GM21447 (cell line): ENCODE measurements at regions not wholly inside any gene's neighbourhood (a gene's known extent, or its start where the extent isn't known, plus 50 kb on each side); places are given as distances from the start of the nearest gene placed in this dataset.
A peak's percentile ranks its signal among the peaks of the same experiment; 100 is the strongest.
"Not testable (repeated sequence)": the region's sequence is repeated elsewhere in the genome, so short reads cannot be mapped to it uniquely, and the experiment has no call there.

Source experiments
- ATAC-seq: cut with Tn5 transposase; IDR thresholded peaks from one replicate; pipeline ENCODE4 v1.9.1; 2021; ENCODE audit not compliant: unreplicated experiment

- ATAC-seq, result no peak
Measured at GRCh38 chr6:166253778-166254204, 54.4 kb downstream of the PRR18 start.

GRCh38 chr6:166253281-166253681 is 54.9 kb downstream of the PRR18 start:
- no peak for ATAC-seq

GRCh38 chr6:166252601-166253000 is 55.6 kb downstream of the PRR18 start:
- no peak for ATAC-seq

GRCh38 chr6:166251655-166252054 is 56.5 kb downstream of the PRR18 start:
- ATAC-seq, result no peak

- no peak for ATAC-seq
Measured at GRCh38 chr6:166251211-166251610, 57.0 kb downstream of the PRR18 start.

GRCh38 chr6:166249061-166249785 is 59.0 kb downstream of the PRR18 start:
- not testable (repeated sequence) for ATAC-seq

GRCh38 chr6:166245148-166245547 is 63.0 kb downstream of the PRR18 start:
- no peak for ATAC-seq

- peak; percentile 98 for ATAC-seq
Measured at GRCh38 chr6:166244353-166245045, 63.7 kb downstream of the PRR18 start.

GRCh38 chr6:166242888-166243287 is 65.3 kb downstream of the PRR18 start:
- no peak for ATAC-seq

GRCh38 chr6:166241974-166242373 is 66.2 kb downstream of the PRR18 start:
- ATAC-seq, result no peak

- no peak for ATAC-seq
Measured at GRCh38 chr6:166240889-166241288, 67.3 kb downstream of the PRR18 start.

GRCh38 chr6:166237617-166238016 is 70.0 kb upstream of the TBXT start:
- no peak for ATAC-seq

GRCh38 chr6:166236596-166236995 is 68.9 kb upstream of the TBXT start:
- ATAC-seq, result no peak

- no peak for ATAC-seq
Measured at GRCh38 chr6:166235666-166236292, 68.1 kb upstream of the TBXT start.

- not testable (repeated sequence) for ATAC-seq
Measured at GRCh38 chr6:166231181-166231580, 63.5 kb upstream of the TBXT start.

GRCh38 chr6:166228839-166229528 is 61.3 kb upstream of the TBXT start:
- ATAC-seq, result no peak

- ATAC-seq, result no peak
Measured at GRCh38 chr6:166228425-166228824, 60.8 kb upstream of the TBXT start.

- no peak for ATAC-seq
Measured at GRCh38 chr6:166223079-166223478, 55.4 kb upstream of the TBXT start.

GRCh38 chr6:166222631-166223030 is 55.0 kb upstream of the TBXT start:
- ATAC-seq, result no peak

- no peak for ATAC-seq
Measured at GRCh38 chr6:166221636-166222035, 54.0 kb upstream of the TBXT start.

GRCh38 chr6:166221040-166221439 is 53.4 kb upstream of the TBXT start:
- ATAC-seq, result no peak
